ENCODE measurements at regions not wholly inside any gene's neighbourhood (a gene's known extent, or its start where the extent isn't known, plus 50 kb on each side); places are given as distances from the start of the nearest gene placed in this dataset.

DNA sequence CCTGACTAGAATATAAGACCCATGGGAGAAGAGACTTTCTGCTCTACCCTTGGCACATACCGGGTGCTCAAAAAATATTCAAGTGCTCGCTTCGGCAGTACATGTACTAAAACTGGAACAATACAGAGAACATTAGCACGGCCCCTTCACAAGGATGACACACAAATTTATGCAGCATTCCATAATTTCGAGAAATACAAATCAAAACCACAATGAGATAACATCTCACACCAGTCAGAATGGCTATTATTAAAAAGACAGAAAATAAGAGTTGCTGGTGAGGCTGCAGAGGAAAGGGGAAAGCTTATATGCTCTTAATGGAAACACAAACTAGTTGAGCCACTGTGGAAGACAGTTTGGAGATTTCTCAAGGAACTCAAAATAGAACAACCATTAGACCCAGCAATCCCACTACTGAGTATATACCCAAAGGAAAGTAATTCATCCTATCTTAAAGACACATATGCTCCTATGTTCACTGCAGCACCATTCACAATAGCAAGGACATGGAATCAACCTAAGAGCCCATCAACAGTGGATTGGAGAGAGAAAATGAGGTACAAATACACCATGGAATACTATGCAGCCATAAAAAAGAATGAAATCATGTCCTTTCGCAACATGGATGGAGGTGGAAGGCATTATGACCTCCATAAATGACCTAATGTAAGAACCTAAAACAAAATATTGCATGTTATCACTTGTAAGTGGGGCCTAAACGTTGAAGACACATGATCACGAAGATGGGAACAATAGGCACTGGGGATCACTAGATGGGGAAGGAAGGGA is 71.6 kb upstream of the CYP1B1 start:
- no peaks in the 10 kb centered on the region for H3K36me3 ChIP-seq
- 88% methylated on average over 8 of the region's 8 CpGs for WGBS
- no peak overlapping the region for H3K4me3 ChIP-seq
- DNase-seq (ENCODE audit: low spot score in 2 of 2), result no peak
- H3K27me3 ChIP-seq, result no peaks in the 10 kb centered on the region
- no peaks in the 10 kb centered on the region for H3K9me3 ChIP-seq
- H3K4me1 ChIP-seq, result peaks cover 22% of the 10 kb centered on the region
- no peak for TF ChIP-seq POLR2AphosphoS5 (IDR thresholded peaks at IDR 0.05)
- H3K27ac ChIP-seq, result peak overlapping the region; percentile 80

DNA sequence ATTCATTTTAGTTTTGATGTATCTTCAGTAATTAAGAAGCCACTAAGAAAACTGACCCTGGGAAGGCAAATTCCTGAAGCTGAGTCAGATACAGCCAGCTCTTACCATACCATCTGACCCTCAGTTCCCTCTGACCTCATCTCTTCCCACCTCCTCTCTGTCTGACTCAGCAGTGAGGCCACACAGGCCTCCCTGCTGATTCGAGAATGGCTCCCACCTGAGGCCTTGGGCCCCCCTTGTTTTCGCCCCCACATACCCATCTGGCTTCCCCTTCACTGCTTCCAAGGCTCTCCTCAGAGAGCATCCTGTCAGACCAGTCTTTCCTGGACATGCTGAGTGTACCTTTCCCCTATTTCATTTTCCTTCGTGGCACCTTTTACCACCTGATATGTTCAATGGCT is 71.0 kb upstream of the CYP1B1 start:
- H3K9me3 ChIP-seq, result no peaks in the 10 kb centered on the region
- no peaks in the 10 kb centered on the region for H3K36me3 ChIP-seq
- H3K4me3 ChIP-seq, result no peak overlapping the region
- H3K27ac ChIP-seq, result peak overlapping the region; percentile 80
- TF ChIP-seq EP300 (IDR thresholded peaks at IDR 0.05), result no peak
- WGBS, result 52% methylated on average over 3 of the region's 3 CpGs
- peaks cover 22% of the 10 kb centered on the region for H3K4me1 ChIP-seq
- DNase-seq (ENCODE audit: low spot score in 2 of 2), result no peak
- no peaks in the 10 kb centered on the region for H3K27me3 ChIP-seq

DNA sequence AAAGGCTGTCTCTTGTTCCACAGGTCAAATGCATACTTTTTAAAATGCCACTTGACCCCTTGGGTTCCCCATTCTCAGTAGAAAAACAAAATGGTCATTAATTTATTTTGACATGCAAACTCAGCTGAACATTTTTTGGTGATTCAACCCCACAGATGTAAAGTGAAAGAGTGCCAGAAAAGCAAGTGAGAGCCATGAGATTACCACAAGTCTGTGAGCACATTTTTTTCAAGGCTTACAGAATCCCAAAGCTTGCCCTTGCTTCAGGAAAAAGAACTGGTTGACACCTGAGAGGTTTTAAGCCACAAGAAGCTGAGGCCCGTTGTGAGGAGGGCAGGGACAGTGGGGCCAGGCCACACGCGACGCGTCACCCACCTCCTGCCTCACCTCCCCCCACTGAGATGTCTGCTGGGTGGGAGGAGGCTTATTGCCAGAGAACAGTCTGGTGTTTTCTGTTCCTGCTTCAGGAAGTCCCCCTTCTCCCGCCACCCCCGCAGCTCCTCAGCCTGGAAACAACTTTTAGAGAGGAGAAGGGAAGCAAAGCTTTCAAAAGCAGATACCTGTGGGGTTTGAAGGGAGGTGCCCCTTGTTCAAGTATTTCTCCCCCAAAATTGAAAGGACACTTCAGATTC is 70.4 kb upstream of the CYP1B1 start:
- no peak overlapping the region for H3K4me3 ChIP-seq
- no peak for TF ChIP-seq EP300 (IDR thresholded peaks at IDR 0.05)
- no peak for DNase-seq (ENCODE audit: low spot score in 2 of 2)

DNA sequence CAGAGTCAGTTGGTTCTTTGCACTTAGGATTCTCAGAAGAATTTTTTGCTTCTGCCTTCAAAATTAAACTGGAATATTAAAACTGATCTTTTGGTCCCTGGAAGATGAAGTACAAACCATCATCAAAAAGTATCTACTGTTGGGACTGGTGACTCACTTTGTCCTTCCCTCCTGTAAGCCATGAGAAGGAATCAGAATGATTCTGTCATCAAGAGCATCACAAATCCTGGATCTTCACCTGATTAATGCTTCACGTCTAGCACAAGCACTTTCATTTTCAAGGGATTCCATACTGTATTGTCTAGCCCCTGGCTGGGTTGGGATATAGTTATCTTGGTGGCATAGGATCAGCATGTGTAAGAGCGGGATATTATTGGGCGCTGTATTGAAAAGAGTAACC is 69.3 kb upstream of the CYP1B1 start:
- no peak for TF ChIP-seq POLR2A (IDR thresholded peaks at IDR 0.05)
- TF ChIP-seq, protein P1, sequence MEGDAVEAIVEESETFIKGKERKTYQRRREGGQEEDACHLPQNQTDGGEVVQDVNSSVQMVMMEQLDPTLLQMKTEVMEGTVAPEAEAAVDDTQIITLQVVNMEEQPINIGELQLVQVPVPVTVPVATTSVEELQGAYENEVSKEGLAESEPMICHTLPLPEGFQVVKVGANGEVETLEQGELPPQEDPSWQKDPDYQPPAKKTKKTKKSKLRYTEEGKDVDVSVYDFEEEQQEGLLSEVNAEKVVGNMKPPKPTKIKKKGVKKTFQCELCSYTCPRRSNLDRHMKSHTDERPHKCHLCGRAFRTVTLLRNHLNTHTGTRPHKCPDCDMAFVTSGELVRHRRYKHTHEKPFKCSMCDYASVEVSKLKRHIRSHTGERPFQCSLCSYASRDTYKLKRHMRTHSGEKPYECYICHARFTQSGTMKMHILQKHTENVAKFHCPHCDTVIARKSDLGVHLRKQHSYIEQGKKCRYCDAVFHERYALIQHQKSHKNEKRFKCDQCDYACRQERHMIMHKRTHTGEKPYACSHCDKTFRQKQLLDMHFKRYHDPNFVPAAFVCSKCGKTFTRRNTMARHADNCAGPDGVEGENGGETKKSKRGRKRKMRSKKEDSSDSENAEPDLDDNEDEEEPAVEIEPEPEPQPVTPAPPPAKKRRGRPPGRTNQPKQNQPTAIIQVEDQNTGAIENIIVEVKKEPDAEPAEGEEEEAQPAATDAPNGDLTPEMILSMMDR (IDR thresholded peaks at IDR 0.05), result no peak
- TF ChIP-seq EP300 (IDR thresholded peaks at IDR 0.05), result no peak
- TF ChIP-seq POLR2AphosphoS5 (IDR thresholded peaks at IDR 0.05), result no peak
- no peaks in the 10 kb centered on the region for H3K27me3 ChIP-seq
- H3K36me3 ChIP-seq, result no peaks in the 10 kb centered on the region
- H3K9me3 ChIP-seq, result no peaks in the 10 kb centered on the region
- no peak for DNase-seq (ENCODE audit: low spot score in 2 of 2)
- no peak overlapping the region for H3K27ac ChIP-seq
- H3K4me3 ChIP-seq, result no peak overlapping the region
- WGBS, result 90% methylated on average over 3 of the region's 3 CpGs
- H3K4me1 ChIP-seq, result peaks cover 22% of the 10 kb centered on the region

More for the DNA sequence above, 70.4 kb upstream of the CYP1B1 start:
- Histone ChIP-seq H3K9me3 (no peaks in the 10 kb centered on the region), H3K27me3 (no peaks in the 10 kb centered on the region), H3K36me3 (no peaks in the 10 kb centered on the region), H3K27ac (peak overlapping the region; percentile 80), H3K4me1 (peaks cover 22% of the 10 kb centered on the region)
- 51% methylated on average over 7 of the region's 7 CpGs for WGBS

DNA sequence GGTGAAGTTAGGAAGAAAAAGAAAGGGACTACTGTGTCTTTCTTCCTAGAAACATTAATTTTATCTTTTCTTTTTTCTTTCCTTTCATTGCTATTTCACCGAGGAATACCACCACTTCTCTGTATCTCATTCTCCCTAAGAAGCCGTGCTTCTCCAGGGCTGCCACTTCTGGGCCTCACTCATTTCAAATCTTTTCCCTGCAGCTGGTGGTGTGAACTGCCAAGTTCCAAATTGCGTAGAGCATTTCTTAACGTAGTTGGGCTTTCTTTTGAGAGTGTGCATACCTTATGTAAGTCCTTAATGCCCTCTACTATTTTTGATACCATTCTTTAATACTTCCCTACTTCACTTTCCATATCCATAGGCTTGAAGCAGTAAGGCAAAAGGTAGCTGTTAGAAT is 66.7 kb upstream of the CYP1B1 start:
- no peak for DNase-seq (ENCODE audit: low spot score in 2 of 2)
- TF ChIP-seq, protein P1 (IDR thresholded peaks at IDR 0.05), result no peak
- TF ChIP-seq POLR2A (IDR thresholded peaks at IDR 0.05), result no peak
- TF ChIP-seq POLR2AphosphoS5 (IDR thresholded peaks at IDR 0.05), result no peak
- no peak for TF ChIP-seq EP300 (IDR thresholded peaks at IDR 0.05)
- Histone ChIP-seq H3K9me3 (no peaks in the 10 kb centered on the region), H3K4me3 (no peak overlapping the region), H3K36me3 (no peaks in the 10 kb centered on the region), H3K27ac (no peak overlapping the region), H3K4me1 (peaks cover 13% of the 10 kb centered on the region), H3K27me3 (no peaks in the 10 kb centered on the region)
- WGBS, result 87% methylated on average over 4 of the region's 4 CpGs

DNA sequence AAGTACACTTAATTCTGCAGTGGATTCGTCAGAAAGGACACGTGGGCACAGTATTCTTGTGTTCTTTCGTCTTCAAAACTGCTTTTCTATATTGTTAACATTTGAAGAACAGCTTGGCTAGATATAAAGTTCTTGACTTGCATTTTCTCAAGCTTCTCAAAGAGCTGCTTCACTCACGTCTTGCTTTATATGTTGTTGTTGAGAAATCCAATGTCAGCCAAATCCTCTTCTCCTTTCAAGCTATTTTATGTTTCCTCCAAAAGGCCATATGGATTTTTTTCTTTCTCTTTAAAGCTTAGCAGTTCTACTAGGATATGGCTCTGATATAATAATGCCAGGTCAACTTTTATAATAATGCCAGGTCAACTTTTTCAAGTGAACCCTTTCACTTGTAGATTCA is 65.5 kb upstream of the CYP1B1 start:
- Histone ChIP-seq H3K36me3 (no peaks in the 10 kb centered on the region), H3K27ac (no peak overlapping the region), H3K9me3 (no peaks in the 10 kb centered on the region), H3K4me1 (peaks cover 5% of the 10 kb centered on the region), H3K27me3 (no peaks in the 10 kb centered on the region), H3K4me3 (no peak overlapping the region)
- no peak for DNase-seq (ENCODE audit: low spot score in 2 of 2)
- TF ChIP-seq POLR2A (IDR thresholded peaks at IDR 0.05) (no peak), POLR2AphosphoS5 (IDR thresholded peaks at IDR 0.05) (no peak), EP300 (IDR thresholded peaks at IDR 0.05) (no peak)
- TF ChIP-seq, protein P1 (IDR thresholded peaks at IDR 0.05), result no peak
- 88% methylated on average over 4 of the region's 4 CpGs for WGBS

Measured in suprapubic skin (tissue), 4 donors.